ENCODE measurements at regions not wholly inside any gene's neighbourhood (a gene's known extent, or its start where the extent isn't known, plus 50 kb on each side); places are given as distances from the start of the nearest gene placed in this dataset.

- TF ChIP-seq RERE (CRISPR knock-in tag; IDR thresholded peaks at IDR 0.05; ENCODE audit: borderline replicate concordance) (no peak), LCOR (CRISPR knock-in tag; IDR thresholded peaks at IDR 0.05) (no peak), FOXP1 (CRISPR knock-in tag; IDR thresholded peaks at IDR 0.05) (no peak)
Measured at GRCh38 chr2:14557916-14558315, 74.6 kb upstream of the LRATD1 start (continued).

- H2AFZ ChIP-seq (ENCODE audit: low read depth, low read length) = no peak overlapping the region
Measured at GRCh38 chr2:14558335-14558919, 74.1 kb upstream of the LRATD1 start.

More at GRCh38 chr2:14558335-14558919, 74.1 kb upstream of the LRATD1 start:
- H4K20me1 ChIP-seq (replicated peaks; ENCODE audit: control insufficient read depth, insufficient read depth, low read length) = no peaks in the 10 kb centered on the region
- no peak overlapping the region for H3K9ac ChIP-seq (ENCODE audit: insufficient read depth in 1 of 2, low read depth in 2 of 2, low read length in 2 of 2)
- no peaks in the 10 kb centered on the region for H3K27me3 ChIP-seq (ENCODE audit: control insufficient read depth in 2 of 2, insufficient read depth in 2 of 2, low read length in 2 of 2)
- FAIRE-seq (no peak), DNase-seq (ENCODE audit: extremely low read depth in 1 of 4, low spot score in 3 of 4) (no peak), ATAC-seq (no peak)
- no peak overlapping the region for H3K27ac ChIP-seq (ENCODE audit: extremely low read depth, low read depth, low read length)
- H3K9me1 ChIP-seq (ENCODE audit: control insufficient read depth, insufficient read depth, low read length) = no peaks in the 10 kb centered on the region
- BruUV-seq (replicated peaks) = no TSS peak
- POLR2A ChIA-PET = interaction anchor here (0.6 kb wide), 1 partner anchor 743 kb away, joined by 3 read pairs; no protein-coding TSS in a partner anchor
- H3K9me3 ChIP-seq (replicated peaks; ENCODE audit: control insufficient read depth, insufficient read depth, low read depth, low read length) = no peaks in the 10 kb centered on the region
- H3K4me1 ChIP-seq (replicated peaks in 1 of 2; ENCODE audit: control insufficient read depth in 2 of 2, insufficient read depth in 2 of 2, low read length in 2 of 2) = no peaks in the 10 kb centered on the region
- no peak overlapping the region for H3K4me2 ChIP-seq (ENCODE audit: insufficient read depth, low read length)
- intact Hi-C loops (cut with micrococcal nuclease) (no loop called here), in situ Hi-C loops (cut with MboI) (no loop called here)
- CTCF ChIA-PET (ENCODE audit: low intra/inter-chr PET ratio) = no interaction called here
- whole genome bisulfite sequencing (ENCODE audit: insufficient coverage, low coverage, missing lambda C conversion rate) = 2% methylated on average over 3 of the region's 3 CpGs
- H3K36me3 ChIP-seq (ENCODE audit: control insufficient read depth, insufficient read depth, low read length) = no peaks in the 10 kb centered on the region
- no peaks in the 10 kb centered on the region for H3K79me2 ChIP-seq (ENCODE audit: control insufficient read depth, insufficient read depth, low read length)
- TF ChIP-seq ERF (CRISPR knock-in tag; IDR thresholded peaks at IDR 0.05) (no peak), ZC3H8 (IDR thresholded peaks at IDR 0.05) (no peak), MCM3 (IDR thresholded peaks at IDR 0.05) (no peak), ZNF778 (CRISPR knock-in tag; IDR thresholded peaks at IDR 0.05) (no peak), TAF7 (tag; IDR thresholded peaks at IDR 0.05) (no peak)
- no peak overlapping the region for H3K4me3 ChIP-seq
